Neural progenitor cell (in vitro differentiated cells): ENCODE measurements at regions not wholly inside any gene's neighbourhood (a gene's known extent, or its start where the extent isn't known, plus 50 kb on each side); places are given as distances from the start of the nearest gene placed in this dataset.

Source experiments
- DNase-seq: peaks from one replicate; pipeline ENCODE4 v3.0.0-alpha.2; 2016; ENCODE audit warnings: low spot score
- H2AFZ ChIP-seq: fragments of 200-600 bp; sonication (generic); replicated peaks from 2 replicates; pipeline ENCODE4 v1.6.1; 2016; ENCODE audit warnings: antibody characterized with exemption
- H3F3A ChIP-seq: fragments of 200-600 bp; sonication (generic); 2 replicates; pipeline ENCODE4 v1.6.1; 2016; ENCODE audit warnings: antibody characterized with exemption, low read depth
- H3K27ac ChIP-seq: fragments of 200-600 bp; sonication (generic); 2 replicates; pipeline ENCODE4 v1.5.1; 2016; ENCODE audit warnings: mild to moderate bottlenecking
- H3K27me3 ChIP-seq: fragments of 200-600 bp; sonication (generic); 2 replicates; pipeline ENCODE4 v1.6.1; 2016; ENCODE audit warnings: mild to moderate bottlenecking, moderate library complexity
- H3K36me3 ChIP-seq: fragments of 200-600 bp; sonication (generic); 2 replicates; pipeline ENCODE4 v1.5.1; 2016
- H3K4me1 ChIP-seq: fragments of 200-600 bp; sonication (generic); 2 replicates; pipeline ENCODE4 v1.6.1; 2016; ENCODE audit warnings: mixed run types
- H3K4me2 ChIP-seq: fragments of 200-600 bp; sonication (generic); 2 replicates; pipeline ENCODE4 v1.6.1; 2016
- H3K4me3 ChIP-seq: fragments of 200-600 bp; sonication (generic); 2 replicates; pipeline ENCODE4 v1.5.1; 2016
- H3K79me2 ChIP-seq: fragments of 200-600 bp; sonication (generic); 2 replicates; pipeline ENCODE4 v1.6.1; 2016; ENCODE audit warnings: low read depth
- H3K9ac ChIP-seq: fragments of 200-600 bp; sonication (generic); 2 replicates; pipeline ENCODE4 v1.6.1; 2016
- H3K9me3 ChIP-seq: fragments of 200-600 bp; sonication (generic); 2 replicates; pipeline ENCODE4 v1.5.1; 2016; ENCODE audit warnings: low read depth
- H4K20me1 ChIP-seq: fragments of 200-600 bp; sonication (generic); 2 replicates; pipeline ENCODE4 v1.6.1; 2016; ENCODE audit warnings: low read depth
- H3K27ac Mint-ChIP-seq: 3 replicates; pipeline ENCODE4 v1.8.0; 2021; ENCODE audit warnings: mixed read lengths
- H3K27me3 Mint-ChIP-seq: 2 replicates; pipeline ENCODE4 v1.8.0; 2022; ENCODE audit warnings: low read depth, mild to moderate bottlenecking, inconsistent platforms, moderate library complexity, mixed read lengths; ENCODE audit not compliant: insufficient read depth
- H3K36me3 Mint-ChIP-seq: 3 replicates; pipeline ENCODE4 v1.8.0; 2021; ENCODE audit warnings: mixed read lengths
- H3K4me1 Mint-ChIP-seq: 3 replicates; pipeline ENCODE4 v1.8.0; 2021; ENCODE audit warnings: mixed read lengths
- H3K4me3 Mint-ChIP-seq: 3 replicates; pipeline ENCODE4 v1.8.0; 2021; ENCODE audit warnings: mild to moderate bottlenecking, moderate library complexity, mixed read lengths
- H3K9me3 Mint-ChIP-seq: 3 replicates; pipeline ENCODE4 v1.8.0; 2020; ENCODE audit warnings: mixed read lengths
- CTCF ChIP-seq: fragments of 200-600 bp; sonication (generic); IDR thresholded peaks from 2 replicates; pipeline ENCODE4 v1.5.1; 2017; ENCODE audit warnings: antibody characterized with exemption, mild to moderate bottlenecking
- EZH2 ChIP-seq: fragments of 200-600 bp; sonication (generic); IDR thresholded peaks from 2 replicates; pipeline ENCODE4 v1.6.1; 2017; ENCODE audit warnings: antibody characterized with exemption, mild to moderate bottlenecking, moderate library complexity
- EZH2phosphoT487 ChIP-seq: fragments of 200-600 bp; sonication (generic); IDR thresholded peaks from 2 replicates; pipeline ENCODE4 v1.6.1; 2017; ENCODE audit warnings: antibody characterized with exemption

- Mint-ChIP-seq H3K9me3 (peaks cover 2% of the 10 kb centered on the region), H3K27ac (no peak overlapping the region), H3K27me3 (no peaks in the 10 kb centered on the region), H3K4me3 (no peak overlapping the region), H3K36me3 (no peaks in the 10 kb centered on the region), H3K4me1 (peaks cover 10% of the 10 kb centered on the region)
- Histone ChIP-seq H3K4me2 (peak overlapping the region; percentile 18), H3K4me1 (no peaks in the 10 kb centered on the region), H3K9ac (no peak overlapping the region), H3K79me2 (no peaks in the 10 kb centered on the region), H3K9me3 (no peaks in the 10 kb centered on the region), H3K27me3 (no peaks in the 10 kb centered on the region), H4K20me1 (no peaks in the 10 kb centered on the region), H3K36me3 (no peaks in the 10 kb centered on the region), H2AFZ (no peak overlapping the region), H3F3A (no peaks in the 10 kb centered on the region), H3K4me3 (no peak overlapping the region), H3K27ac (no peak overlapping the region)
- no peak for TF ChIP-seq CTCF
- peak; percentile 16 for DNase-seq
These were observed 337.0 kb upstream of the SMC2 start for GRCh38 chr9:103757062-103757461.

DNA sequence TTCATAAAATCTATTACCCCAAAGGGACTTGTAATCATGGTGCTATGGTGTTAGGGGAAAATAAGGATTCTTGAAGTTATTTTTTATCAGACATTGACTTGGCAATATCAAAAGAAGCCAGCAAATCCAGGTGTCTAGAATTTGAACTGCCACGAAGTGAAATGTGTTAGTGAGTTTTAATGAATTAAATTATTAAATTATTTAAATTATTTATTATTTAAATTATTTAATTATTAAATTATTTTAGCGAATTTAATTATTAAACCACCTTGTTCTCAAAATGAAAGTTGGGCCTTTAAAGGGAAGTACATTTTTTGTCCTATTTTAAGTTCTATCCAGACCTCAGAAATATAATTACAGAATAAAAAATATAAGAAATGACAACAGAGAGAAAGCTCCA lies 332.6 kb upstream of the SMC2 start:
- Histone ChIP-seq H2AFZ (no peak overlapping the region), H3K36me3 (no peaks in the 10 kb centered on the region), H3K4me1 (no peaks in the 10 kb centered on the region), H3K4me2 (no peak overlapping the region), H3K27ac (no peak overlapping the region), H3K9me3 (no peaks in the 10 kb centered on the region), H3K9ac (no peak overlapping the region), H3K79me2 (no peaks in the 10 kb centered on the region), H3F3A (no peaks in the 10 kb centered on the region), H3K27me3 (no peaks in the 10 kb centered on the region), H3K4me3 (no peak overlapping the region), H4K20me1 (no peaks in the 10 kb centered on the region)
- H3K36me3 Mint-ChIP-seq = no peaks in the 10 kb centered on the region
- no peak overlapping the region for H3K27ac Mint-ChIP-seq
- TF ChIP-seq CTCF = no peak
- TF ChIP-seq EZH2 = no peak
- TF ChIP-seq EZH2phosphoT487 = no peak
- no peak for DNase-seq
- no peaks in the 10 kb centered on the region for H3K27me3 Mint-ChIP-seq
- no peak overlapping the region for H3K4me3 Mint-ChIP-seq
- H3K4me1 Mint-ChIP-seq = peaks cover 10% of the 10 kb centered on the region
- peaks cover 6% of the 10 kb centered on the region for H3K9me3 Mint-ChIP-seq

DNA sequence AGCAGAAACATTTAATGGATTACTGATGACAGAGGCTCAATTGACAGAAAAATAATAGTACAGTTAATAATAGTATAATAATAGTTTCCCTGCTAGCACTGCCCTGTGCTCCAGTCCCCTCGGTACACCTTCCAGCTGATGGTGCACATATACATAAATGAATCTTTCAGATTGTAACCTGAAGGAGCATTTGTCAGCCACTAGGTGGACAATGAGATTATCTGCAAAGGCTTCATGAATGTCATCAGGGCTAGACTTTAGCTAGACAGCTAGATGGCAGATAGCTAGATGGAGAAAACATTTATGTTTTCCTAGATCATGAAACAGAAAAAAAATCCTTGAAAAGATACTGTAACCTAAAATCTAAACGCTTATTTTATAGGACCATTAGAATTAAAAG lies 304.4 kb upstream of the SMC2 start:
- Histone ChIP-seq H3K27me3 (no peaks in the 10 kb centered on the region), H3K79me2 (no peaks in the 10 kb centered on the region), H2AFZ (no peak overlapping the region), H3K4me1 (no peaks in the 10 kb centered on the region), H4K20me1 (no peaks in the 10 kb centered on the region), H3K9ac (no peak overlapping the region), H3K36me3 (no peaks in the 10 kb centered on the region), H3K4me2 (no peak overlapping the region), H3F3A (no peaks in the 10 kb centered on the region), H3K4me3 (no peak overlapping the region), H3K27ac (no peak overlapping the region), H3K9me3 (no peaks in the 10 kb centered on the region)
- Mint-ChIP-seq H3K9me3 (no peaks in the 10 kb centered on the region), H3K36me3 (no peaks in the 10 kb centered on the region), H3K27me3 (no peaks in the 10 kb centered on the region), H3K27ac (no peak overlapping the region), H3K4me3 (no peak overlapping the region), H3K4me1 (no peaks in the 10 kb centered on the region)
- TF ChIP-seq CTCF (peak; percentile 46), EZH2 (no peak), EZH2phosphoT487 (no peak)
- DNase-seq = peak; percentile 16

DNA sequence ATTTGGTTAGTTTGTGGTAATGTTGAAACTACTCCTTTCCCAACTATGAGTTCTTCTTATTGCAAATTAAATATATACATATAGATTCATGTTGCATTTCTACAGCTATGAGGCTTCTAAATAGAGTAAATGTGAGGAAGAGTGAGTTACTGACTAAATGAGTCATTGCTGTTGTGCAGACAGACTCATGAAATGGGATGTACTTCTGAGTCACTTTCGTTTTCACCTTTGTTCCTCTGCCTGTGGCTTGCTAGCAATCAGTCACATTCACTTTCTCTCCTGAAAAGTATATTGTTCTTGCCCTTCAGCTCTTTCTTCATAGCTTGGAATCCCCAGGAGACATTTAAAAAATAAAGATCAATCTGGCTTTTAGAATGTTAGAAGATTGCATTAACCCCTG lies 295.5 kb upstream of the SMC2 start:
- Histone ChIP-seq H3K9me3 (no peaks in the 10 kb centered on the region), H3F3A (no peaks in the 10 kb centered on the region), H3K9ac (no peak overlapping the region), H3K4me1 (no peaks in the 10 kb centered on the region), H3K36me3 (no peaks in the 10 kb centered on the region), H3K4me2 (no peak overlapping the region), H3K27ac (no peak overlapping the region), H3K79me2 (no peaks in the 10 kb centered on the region), H2AFZ (no peak overlapping the region), H4K20me1 (no peaks in the 10 kb centered on the region), H3K4me3 (no peak overlapping the region), H3K27me3 (no peaks in the 10 kb centered on the region)
- no peaks in the 10 kb centered on the region for H3K9me3 Mint-ChIP-seq
- TF ChIP-seq CTCF = no peak
- no peak for TF ChIP-seq EZH2
- no peak for TF ChIP-seq EZH2phosphoT487
- H3K4me1 Mint-ChIP-seq = peaks cover 3% of the 10 kb centered on the region
- DNase-seq = no peak
- no peaks in the 10 kb centered on the region for H3K27me3 Mint-ChIP-seq
- H3K4me3 Mint-ChIP-seq = no peak overlapping the region
- H3K27ac Mint-ChIP-seq = no peak overlapping the region
- H3K36me3 Mint-ChIP-seq = no peaks in the 10 kb centered on the region
